HepG2 (cell line): ENCODE measurements at regions not wholly inside any gene's neighbourhood (a gene's known extent, or its start where the extent isn't known, plus 50 kb on each side); places are given as distances from the start of the nearest gene placed in this dataset.

Source experiments
- ATAC-seq: fragments of 200-7000 bp; cut with Tn5 transposase; 3 replicates; pipeline ENCODE4 v1.9.1; 2020; ENCODE audit warnings: mild to moderate bottlenecking, moderate library complexity
- BruUV-seq: library from RNA; stranded (reverse); fragments of 400-500 nt; replicated peaks from 2 replicates; lab custom pipeline; 2021; lab: Mats Ljungman, UMichigan
- CTCF ChIA-PET: fragments of 300-600 bp; formaldehyde crosslinking; extraction: SDS; loops from one replicate; lab custom pipeline; 2021; ENCODE audit warnings: low total read pairs, inconsistent platforms, low intra/inter-chr PET ratio; lab: Yijun Ruan, JAX
- POLR2A ChIA-PET: fragments of 350-600 bp; sonication (Branson Sonifier 250); formaldehyde crosslinking; loops from one replicate; lab custom pipeline; 2020; ENCODE audit warnings: antibody characterized with exemption, inconsistent platforms; lab: Yijun Ruan, JAX
- DNase-seq: peaks from one replicate; pipeline ENCODE4 v3.0.0-alpha.2; 2015; ENCODE audit warnings: low spot score
- FAIRE-seq: peaks from 3 replicates; lab custom pipeline; 2011; peaks lifted over from hg19 to GRCh38; lab: Jason Lieb, UNC
- H2AFZ ChIP-seq: one replicate; pipeline ENCODE4 v1.6.1; 2011; ENCODE audit warnings: low read length, inconsistent platforms
- H3K27ac ChIP-seq: fragments of 300-600 bp; 3 replicates; pipeline ENCODE4 v1.8.0; 2011; ENCODE audit warnings: mixed run types, mild to moderate bottlenecking, mixed read lengths, low read length, inconsistent platforms; ENCODE audit not compliant: insufficient read depth; ENCODE audit errors: extremely low read length
- H3K27me3 ChIP-seq, 2 experiments: fragments of 200-600 bp in 1 of 2; 2 replicates in 1 of 2; 3 replicates in 1 of 2; pipeline versions ENCODE4 v1.6.0 to v1.8.0; 2011; ENCODE audit warnings: low read length in 2 of 2, mild to moderate bottlenecking in 2 of 2, moderate library complexity in 2 of 2, inconsistent platforms in 1 of 2; ENCODE audit not compliant: insufficient read depth in 2 of 2, control insufficient read depth in 1 of 2
- H3K36me3 ChIP-seq, 2 experiments: fragments of 200-600 bp in 1 of 2; replicated peaks in 1 of 2; 2 replicates in 1 of 2; 3 replicates in 1 of 2; pipeline versions ENCODE4 v1.5.1 to v1.8.0; 2011; ENCODE audit warnings: low read length in 2 of 2, inconsistent platforms in 1 of 2; ENCODE audit not compliant: insufficient read depth in 2 of 2, control insufficient read depth in 1 of 2
- H3K4me1 ChIP-seq: 2 replicates; pipeline ENCODE4 v1.5.1; 2012; ENCODE audit warnings: low read length, inconsistent platforms; ENCODE audit not compliant: insufficient read depth
- H3K4me2 ChIP-seq: 2 replicates; pipeline ENCODE4 v1.6.0; 2011; ENCODE audit warnings: low read depth, low read length, inconsistent platforms
- H3K4me3 ChIP-seq, 3 experiments: fragments of 200-600 bp in 1 of 3; sonication (generic), shearing (Covaris generic) in 1 of 3; replicated peaks in 1 of 3; 2 replicates each; pipeline ENCODE4 v1.5.1; 2011 to 2016; ENCODE audit warnings: low read length in 3 of 3, inconsistent platforms in 2 of 3, low read depth in 2 of 3, mild to moderate bottlenecking in 2 of 3, control low read depth in 1 of 3, mixed read lengths in 1 of 3; ENCODE audit not compliant: insufficient read depth in 1 of 3
- H3K79me2 ChIP-seq: one replicate; pipeline ENCODE4 v1.6.1; 2011; ENCODE audit warnings: low read length, inconsistent platforms; ENCODE audit not compliant: insufficient read depth
- H3K9ac ChIP-seq: 2 replicates; pipeline ENCODE4 v1.6.0; 2011; ENCODE audit warnings: mild to moderate bottlenecking, low read depth, low read length, inconsistent platforms; ENCODE audit not compliant: insufficient read depth
- H3K9me3 ChIP-seq: 2 replicates; pipeline ENCODE4 v1.5.1; 2012; ENCODE audit warnings: mild to moderate bottlenecking, low read length
- H4K20me1 ChIP-seq: 2 replicates; pipeline ENCODE4 v1.6.0; 2011; ENCODE audit warnings: inconsistent platforms, mild to moderate bottlenecking, low read length, moderate library complexity; ENCODE audit not compliant: insufficient read depth
- DR1 ChIP-seq: sonication (generic); formaldehyde crosslinking; IDR thresholded peaks from 2 replicates; pipeline ENCODE4 v1.8.0; 2021; ENCODE audit warnings: mild to moderate bottlenecking, missing genetic modification reagents, inconsistent platforms
- MEF2D ChIP-seq: sonication (generic); formaldehyde crosslinking; IDR thresholded peaks from 2 replicates; pipeline ENCODE4 v1.5.1; 2020; ENCODE audit warnings: mild to moderate bottlenecking, missing genetic modification reagents
- NONO ChIP-seq, 2 experiments: fragments of 450-650 bp in 1 of 2; sonication (generic) in 1 of 2; formaldehyde crosslinking in 1 of 2; IDR thresholded peaks in 1 of 2; conservative IDR thresholded peaks in 1 of 2; 2 replicates each; pipeline versions ENCODE4 v1.6.1 to v1.8.0; 2017 to 2022; ENCODE audit warnings: mild to moderate bottlenecking in 1 of 2, missing genetic modification reagents in 1 of 2, moderate library complexity in 1 of 2
- NPAS2 ChIP-seq: sonication (generic); formaldehyde crosslinking; IDR thresholded peaks from 2 replicates; pipeline ENCODE4 v1.8.0; 2022; ENCODE audit warnings: mild to moderate bottlenecking, missing genetic modification reagents, borderline replicate concordance
- SOX13 ChIP-seq, 3 experiments: fragments of 450-650 bp in 1 of 3; sonication (generic) in 1 of 3; formaldehyde crosslinking in 1 of 3; IDR thresholded peaks in 2 of 3; conservative IDR thresholded peaks in 1 of 3; 2 replicates each; pipeline versions ENCODE4 v1.5.0 to v1.6.1; 2016 to 2020; ENCODE audit warnings: antibody characterized with exemption in 1 of 3, mild to moderate bottlenecking in 1 of 3, missing compliant biosample characterization in 1 of 3, missing genetic modification reagents in 1 of 3, moderate library complexity in 1 of 3
- TSC22D2 ChIP-seq: sonication (generic); formaldehyde crosslinking; IDR thresholded peaks from 2 replicates; pipeline ENCODE4 v1.5.1; 2020; ENCODE audit warnings: missing genetic modification reagents, mild to moderate bottlenecking, borderline replicate concordance
- ZEB1 ChIP-seq: IDR thresholded peaks from 2 replicates; pipeline ENCODE4 v1.6.1; 2012; ENCODE audit warnings: mild to moderate bottlenecking, low read depth, inconsistent platforms; ENCODE audit not compliant: insufficient replicate concordance
- ZNF547 ChIP-seq: sonication (generic); formaldehyde crosslinking; IDR thresholded peaks from 2 replicates; pipeline ENCODE4 v1.5.1; 2020; ENCODE audit warnings: mild to moderate bottlenecking, missing genetic modification reagents
- ZNF563 ChIP-seq: sonication (generic); formaldehyde crosslinking; IDR thresholded peaks from 2 replicates; pipeline ENCODE4 v1.8.0; 2022; ENCODE audit warnings: mild to moderate bottlenecking, moderate library complexity, missing genetic modification reagents
- ZSCAN20 ChIP-seq: sonication (generic); formaldehyde crosslinking; IDR thresholded peaks from 2 replicates; pipeline ENCODE4 v1.4.0; 2020; ENCODE audit warnings: missing genetic modification reagents, mild to moderate bottlenecking, borderline replicate concordance
- WGBS: methylation state at CpG from one replicate; pipeline ENCODE4 v1.1.6; 2017; ENCODE audit warnings: low lambda C conversion rate; 5-methylcytosine and 5-hydroxymethylcytosine counted together
- in situ Hi-C: cut with HindIII; loops from 2 replicates; pipeline ENCODE4 v1.10.0; 2017; ENCODE audit warnings: low pct_unique_long_range_greater_than_20kb; ENCODE audit not compliant: extremely low pct_ligation_motif_present
- intact Hi-C: fragments of 100-400 bp; cut with micrococcal nuclease; formaldehyde crosslinking; loops from one replicate; pipeline ENCODE4 v1.10.0; 2022; ENCODE audit not compliant: unreplicated experiment
- TF ChIP-seq, protein P1 (sequence below): IDR thresholded peaks from 2 replicates; pipeline ENCODE4 v1.4.0; 2020; ENCODE audit warnings: mild to moderate bottlenecking, missing genetic modification reagents
- TF ChIP-seq, protein P2 (sequence below): sonication (generic); formaldehyde crosslinking; IDR thresholded peaks from 2 replicates; pipeline ENCODE4 v1.4.0; 2020; ENCODE audit warnings: missing genetic modification reagents, borderline replicate concordance
- TF ChIP-seq, protein P3 (sequence below): sonication (generic); formaldehyde crosslinking; IDR thresholded peaks from 2 replicates; pipeline ENCODE4 v1.4.0; 2020; ENCODE audit warnings: missing genetic modification reagents
- TF ChIP-seq, protein P4 (sequence below): sonication (generic); formaldehyde crosslinking; IDR thresholded peaks from 2 replicates; pipeline ENCODE4 v1.4.0; 2020; ENCODE audit warnings: mild to moderate bottlenecking, missing genetic modification reagents

DNA sequence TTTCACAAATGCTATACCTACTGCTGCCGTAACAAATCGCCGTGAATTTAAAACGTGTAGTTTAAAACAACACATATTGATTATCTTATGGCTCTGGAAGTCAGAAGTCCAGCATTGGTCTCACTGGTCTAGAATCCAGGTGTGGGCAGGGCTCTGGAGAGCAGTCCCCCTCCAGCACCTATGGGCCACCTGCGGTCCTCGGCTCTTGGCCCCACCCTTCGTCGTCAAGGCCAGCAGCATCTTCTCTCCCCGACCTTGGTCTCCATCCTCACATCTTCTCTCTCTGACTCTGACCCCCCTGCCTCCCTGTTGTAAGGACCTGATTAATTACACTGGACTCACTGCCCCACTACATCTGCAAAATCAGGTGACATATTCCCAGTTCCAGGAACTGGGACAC, 106.4 kb upstream of the COL5A1 start:
- ATAC-seq (no peak), FAIRE-seq (no peak), DNase-seq (no peak)
- H3K4me3 ChIP-seq = no peak overlapping the region
- no peaks in the 10 kb centered on the region for H3K79me2 ChIP-seq
- intact Hi-C loops (no loop called here), in situ Hi-C loops (no loop called here)
- peaks cover 10 to 74% of the 10 kb centered on the region in 2 experiments for H3K27me3 ChIP-seq
- H2AFZ ChIP-seq = no peak overlapping the region
- H4K20me1 ChIP-seq = no peaks in the 10 kb centered on the region
- H3K4me2 ChIP-seq = no peak overlapping the region
- ChIA-PET POLR2A (no interaction called here), CTCF (no interaction called here)
- no peaks in the 10 kb centered on the region for H3K9me3 ChIP-seq
- BruUV-seq = no TSS peak
- no peaks in the 10 kb centered on the region for H3K36me3 ChIP-seq
- no peak overlapping the region for H3K9ac ChIP-seq
- 32% methylated on average over 9 of the region's 9 CpGs for WGBS
- H3K4me1 ChIP-seq = no peaks in the 10 kb centered on the region
- H3K27ac ChIP-seq = no peak overlapping the region
- TF ChIP-seq SOX13 (IDR thresholded peaks at IDR 0.05) (no peak), SOX13 (CRISPR knock-in tag; conservative IDR thresholded peaks at IDR 0.05 in 1 of 2, IDR thresholded peaks at IDR 0.05 in 1 of 2) (no peak), TSC22D2 (CRISPR knock-in tag) (no peak), MEF2D (CRISPR knock-in tag) (no peak), ZNF563 (CRISPR knock-in tag) (no peak), ZSCAN20 (CRISPR knock-in tag) (no peak), NONO (IDR thresholded peaks at IDR 0.05) (no peak), NONO (CRISPR knock-in tag; conservative IDR thresholded peaks at IDR 0.05) (no peak), DR1 (no peak), NPAS2 (CRISPR knock-in tag) (no peak), ZNF547 (CRISPR knock-in tag) (no peak), ZEB1 (no peak)
- TF ChIP-seq, protein P1, sequence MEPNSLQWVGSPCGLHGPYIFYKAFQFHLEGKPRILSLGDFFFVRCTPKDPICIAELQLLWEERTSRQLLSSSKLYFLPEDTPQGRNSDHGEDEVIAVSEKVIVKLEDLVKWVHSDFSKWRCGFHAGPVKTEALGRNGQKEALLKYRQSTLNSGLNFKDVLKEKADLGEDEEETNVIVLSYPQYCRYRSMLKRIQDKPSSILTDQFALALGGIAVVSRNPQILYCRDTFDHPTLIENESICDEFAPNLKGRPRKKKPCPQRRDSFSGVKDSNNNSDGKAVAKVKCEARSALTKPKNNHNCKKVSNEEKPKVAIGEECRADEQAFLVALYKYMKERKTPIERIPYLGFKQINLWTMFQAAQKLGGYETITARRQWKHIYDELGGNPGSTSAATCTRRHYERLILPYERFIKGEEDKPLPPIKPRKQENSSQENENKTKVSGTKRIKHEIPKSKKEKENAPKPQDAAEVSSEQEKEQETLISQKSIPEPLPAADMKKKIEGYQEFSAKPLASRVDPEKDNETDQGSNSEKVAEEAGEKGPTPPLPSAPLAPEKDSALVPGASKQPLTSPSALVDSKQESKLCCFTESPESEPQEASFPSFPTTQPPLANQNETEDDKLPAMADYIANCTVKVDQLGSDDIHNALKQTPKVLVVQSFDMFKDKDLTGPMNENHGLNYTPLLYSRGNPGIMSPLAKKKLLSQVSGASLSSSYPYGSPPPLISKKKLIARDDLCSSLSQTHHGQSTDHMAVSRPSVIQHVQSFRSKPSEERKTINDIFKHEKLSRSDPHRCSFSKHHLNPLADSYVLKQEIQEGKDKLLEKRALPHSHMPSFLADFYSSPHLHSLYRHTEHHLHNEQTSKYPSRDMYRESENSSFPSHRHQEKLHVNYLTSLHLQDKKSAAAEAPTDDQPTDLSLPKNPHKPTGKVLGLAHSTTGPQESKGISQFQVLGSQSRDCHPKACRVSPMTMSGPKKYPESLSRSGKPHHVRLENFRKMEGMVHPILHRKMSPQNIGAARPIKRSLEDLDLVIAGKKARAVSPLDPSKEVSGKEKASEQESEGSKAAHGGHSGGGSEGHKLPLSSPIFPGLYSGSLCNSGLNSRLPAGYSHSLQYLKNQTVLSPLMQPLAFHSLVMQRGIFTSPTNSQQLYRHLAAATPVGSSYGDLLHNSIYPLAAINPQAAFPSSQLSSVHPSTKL = no peak
- TF ChIP-seq, protein P2, sequence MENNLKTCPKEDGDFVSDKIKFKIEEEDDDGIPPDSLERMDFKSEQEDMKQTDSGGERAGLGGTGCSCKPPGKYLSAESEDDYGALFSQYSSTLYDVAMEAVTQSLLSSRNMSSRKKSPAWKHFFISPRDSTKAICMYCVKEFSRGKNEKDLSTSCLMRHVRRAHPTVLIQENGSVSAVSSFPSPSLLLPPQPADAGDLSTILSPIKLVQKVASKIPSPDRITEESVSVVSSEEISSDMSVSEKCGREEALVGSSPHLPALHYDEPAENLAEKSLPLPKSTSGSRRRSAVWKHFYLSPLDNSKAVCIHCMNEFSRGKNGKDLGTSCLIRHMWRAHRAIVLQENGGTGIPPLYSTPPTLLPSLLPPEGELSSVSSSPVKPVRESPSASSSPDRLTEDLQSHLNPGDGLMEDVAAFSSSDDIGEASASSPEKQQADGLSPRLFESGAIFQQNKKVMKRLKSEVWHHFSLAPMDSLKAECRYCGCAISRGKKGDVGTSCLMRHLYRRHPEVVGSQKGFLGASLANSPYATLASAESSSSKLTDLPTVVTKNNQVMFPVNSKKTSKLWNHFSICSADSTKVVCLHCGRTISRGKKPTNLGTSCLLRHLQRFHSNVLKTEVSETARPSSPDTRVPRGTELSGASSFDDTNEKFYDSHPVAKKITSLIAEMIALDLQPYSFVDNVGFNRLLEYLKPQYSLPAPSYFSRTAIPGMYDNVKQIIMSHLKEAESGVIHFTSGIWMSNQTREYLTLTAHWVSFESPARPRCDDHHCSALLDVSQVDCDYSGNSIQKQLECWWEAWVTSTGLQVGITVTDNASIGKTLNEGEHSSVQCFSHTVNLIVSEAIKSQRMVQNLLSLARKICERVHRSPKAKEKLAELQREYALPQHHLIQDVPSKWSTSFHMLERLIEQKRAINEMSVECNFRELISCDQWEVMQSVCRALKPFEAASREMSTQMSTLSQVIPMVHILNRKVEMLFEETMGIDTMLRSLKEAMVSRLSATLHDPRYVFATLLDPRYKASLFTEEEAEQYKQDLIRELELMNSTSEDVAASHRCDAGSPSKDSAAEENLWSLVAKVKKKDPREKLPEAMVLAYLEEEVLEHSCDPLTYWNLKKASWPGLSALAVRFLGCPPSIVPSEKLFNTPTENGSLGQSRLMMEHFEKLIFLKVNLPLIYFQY (CRISPR knock-in tag) = no peak
- TF ChIP-seq, protein P3, sequence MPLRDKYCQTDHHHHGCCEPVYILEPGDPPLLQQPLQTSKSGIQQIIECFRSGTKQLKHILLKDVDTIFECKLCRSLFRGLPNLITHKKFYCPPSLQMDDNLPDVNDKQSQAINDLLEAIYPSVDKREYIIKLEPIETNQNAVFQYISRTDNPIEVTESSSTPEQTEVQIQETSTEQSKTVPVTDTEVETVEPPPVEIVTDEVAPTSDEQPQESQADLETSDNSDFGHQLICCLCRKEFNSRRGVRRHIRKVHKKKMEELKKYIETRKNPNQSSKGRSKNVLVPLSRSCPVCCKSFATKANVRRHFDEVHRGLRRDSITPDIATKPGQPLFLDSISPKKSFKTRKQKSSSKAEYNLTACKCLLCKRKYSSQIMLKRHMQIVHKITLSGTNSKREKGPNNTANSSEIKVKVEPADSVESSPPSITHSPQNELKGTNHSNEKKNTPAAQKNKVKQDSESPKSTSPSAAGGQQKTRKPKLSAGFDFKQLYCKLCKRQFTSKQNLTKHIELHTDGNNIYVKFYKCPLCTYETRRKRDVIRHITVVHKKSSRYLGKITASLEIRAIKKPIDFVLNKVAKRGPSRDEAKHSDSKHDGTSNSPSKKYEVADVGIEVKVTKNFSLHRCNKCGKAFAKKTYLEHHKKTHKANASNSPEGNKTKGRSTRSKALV (CRISPR knock-in tag) = no peak
- TF ChIP-seq, protein P4, sequence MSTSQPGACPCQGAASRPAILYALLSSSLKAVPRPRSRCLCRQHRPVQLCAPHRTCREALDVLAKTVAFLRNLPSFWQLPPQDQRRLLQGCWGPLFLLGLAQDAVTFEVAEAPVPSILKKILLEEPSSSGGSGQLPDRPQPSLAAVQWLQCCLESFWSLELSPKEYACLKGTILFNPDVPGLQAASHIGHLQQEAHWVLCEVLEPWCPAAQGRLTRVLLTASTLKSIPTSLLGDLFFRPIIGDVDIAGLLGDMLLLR (CRISPR knock-in tag) = no peak
